ENCODE measurements at regions not wholly inside any gene's neighbourhood (a gene's known extent, or its start where the extent isn't known, plus 50 kb on each side); places are given as distances from the start of the nearest gene placed in this dataset.
A peak's percentile ranks its signal among the peaks of the same experiment; 100 is the strongest.

- Histone ChIP-seq H3K4me3 (ENCODE audit: low read depth, low read length) (no peak overlapping the region), H3K9ac (ENCODE audit: low read depth, low read length) (no peak overlapping the region), H3K27me3 (ENCODE audit: control insufficient read depth, insufficient read depth, low read length) (no peaks in the 10 kb centered on the region), H3K9me3 (ENCODE audit: control insufficient read depth, insufficient read depth, low read length) (no peaks in the 10 kb centered on the region), H3K4me1 (ENCODE audit: control insufficient read depth, insufficient read depth, low read length) (peaks cover 23% of the 10 kb centered on the region), H3K36me3 (ENCODE audit: control insufficient read depth, insufficient read depth, low read length) (no peaks in the 10 kb centered on the region), H3K27ac (ENCODE audit: low read depth, low read length) (no peak overlapping the region)
Observed at GRCh38 chr21:17433730-17434129, 79.1 kb upstream of the CXADR start.

- Histone ChIP-seq H3K36me3 (ENCODE audit: control insufficient read depth, insufficient read depth, low read length) (no peaks in the 10 kb centered on the region), H3K4me3 (ENCODE audit: low read depth, low read length) (no peak overlapping the region), H3K27ac (ENCODE audit: low read depth, low read length) (no peak overlapping the region), H3K9ac (ENCODE audit: low read depth, low read length) (no peak overlapping the region), H3K4me1 (ENCODE audit: control insufficient read depth, insufficient read depth, low read length) (peaks cover 33% of the 10 kb centered on the region), H3K27me3 (ENCODE audit: control insufficient read depth, insufficient read depth, low read length) (no peaks in the 10 kb centered on the region), H3K9me3 (ENCODE audit: control insufficient read depth, insufficient read depth, low read length) (no peaks in the 10 kb centered on the region)
Observed at GRCh38 chr21:17435565-17436543, 77.0 kb upstream of the CXADR start.

DNA sequence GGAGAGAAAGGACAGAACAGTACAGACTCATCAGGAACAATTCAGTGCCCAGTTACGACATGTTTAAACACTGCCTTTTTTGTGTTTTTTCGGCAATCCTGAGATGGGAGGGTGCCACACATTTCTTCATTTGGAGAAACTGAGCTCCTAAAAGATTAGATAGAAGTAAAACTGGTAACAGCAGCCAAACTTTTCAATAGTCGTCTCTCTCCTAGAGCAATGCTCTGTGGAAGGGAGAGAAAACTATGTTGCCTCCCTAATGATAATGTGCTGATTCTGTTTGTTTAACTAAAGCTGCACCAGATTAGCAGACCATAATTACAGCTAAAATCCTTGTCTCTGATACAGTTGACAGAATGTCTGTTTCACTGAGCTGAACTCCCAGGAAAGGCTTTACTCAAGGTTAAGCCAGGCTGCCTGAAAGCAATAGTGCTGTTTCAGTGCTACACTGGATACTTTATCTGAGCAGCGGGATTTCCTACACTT lies 76.2 kb upstream of the CXADR start:
- Histone ChIP-seq H3K4me1 (ENCODE audit: control insufficient read depth, insufficient read depth, low read length) (peaks cover 36% of the 10 kb centered on the region), H3K36me3 (ENCODE audit: control insufficient read depth, insufficient read depth, low read length) (no peaks in the 10 kb centered on the region), H3K9me3 (ENCODE audit: control insufficient read depth, insufficient read depth, low read length) (no peaks in the 10 kb centered on the region), H3K27ac (ENCODE audit: low read depth, low read length) (peak overlapping the region; percentile 20), H3K4me3 (ENCODE audit: low read depth, low read length) (no peak overlapping the region), H3K27me3 (ENCODE audit: control insufficient read depth, insufficient read depth, low read length) (no peaks in the 10 kb centered on the region), H3K9ac (ENCODE audit: low read depth, low read length) (no peak overlapping the region)

DNA sequence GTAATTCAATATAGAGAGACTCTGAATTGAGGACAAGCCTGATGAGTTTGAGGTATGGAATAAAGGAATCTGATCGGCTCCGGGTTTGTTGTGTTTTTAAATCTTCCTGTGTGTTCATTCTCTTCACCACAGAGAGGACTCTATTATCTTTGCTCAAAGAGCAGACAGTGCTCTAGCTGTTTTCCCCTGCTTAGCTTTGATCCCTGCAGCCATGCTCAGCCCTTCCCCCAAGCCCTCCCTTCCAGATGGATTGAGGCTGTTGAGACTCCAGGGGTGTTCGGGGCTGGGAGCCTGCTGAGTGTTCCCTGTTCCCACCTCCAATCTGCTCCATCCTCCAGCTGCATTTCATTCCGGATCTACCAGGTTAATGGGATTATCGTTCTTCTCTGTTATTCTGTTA lies 74.2 kb upstream of the CXADR start:
- Histone ChIP-seq H3K4me1 (ENCODE audit: control insufficient read depth, insufficient read depth, low read length) (peaks cover 39% of the 10 kb centered on the region), H3K36me3 (ENCODE audit: control insufficient read depth, insufficient read depth, low read length) (no peaks in the 10 kb centered on the region), H3K27ac (ENCODE audit: low read depth, low read length) (peak overlapping the region; percentile 70), H3K9ac (ENCODE audit: low read depth, low read length) (no peak overlapping the region), H3K9me3 (ENCODE audit: control insufficient read depth, insufficient read depth, low read length) (no peaks in the 10 kb centered on the region), H3K4me3 (ENCODE audit: low read depth, low read length) (peak overlapping the region; percentile 40; the same call in 1 of the 2 replicates), H3K27me3 (ENCODE audit: control insufficient read depth, insufficient read depth, low read length) (no peaks in the 10 kb centered on the region)

DNA sequence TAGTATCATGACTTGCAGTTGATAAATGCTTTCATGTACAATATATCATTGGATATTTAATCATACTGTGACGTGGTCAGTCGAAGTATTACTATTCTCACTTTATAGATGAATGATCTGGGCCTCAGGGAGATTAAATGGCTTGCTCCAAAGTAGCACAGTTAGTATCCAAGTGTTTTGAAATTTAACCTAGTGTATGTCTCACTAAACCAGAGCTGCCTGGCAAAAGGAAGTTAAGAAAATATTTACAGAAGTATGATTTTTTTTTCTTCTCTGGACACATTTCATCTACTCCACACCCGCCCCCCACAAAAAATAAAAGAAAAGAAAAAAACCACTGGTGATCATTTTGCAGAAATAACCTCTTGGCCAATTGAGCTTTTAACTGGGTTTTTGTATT lies 71.9 kb upstream of the CXADR start:
- H3K36me3 ChIP-seq (ENCODE audit: control insufficient read depth, insufficient read depth, low read length) = no peaks in the 10 kb centered on the region
- H3K9ac ChIP-seq (ENCODE audit: low read depth, low read length) = no peak overlapping the region
- H3K4me3 ChIP-seq (ENCODE audit: low read depth, low read length) = no peak overlapping the region
- no peak overlapping the region for H3K27ac ChIP-seq (ENCODE audit: low read depth, low read length)
- peaks cover 39% of the 10 kb centered on the region for H3K4me1 ChIP-seq (ENCODE audit: control insufficient read depth, insufficient read depth, low read length)
- no peaks in the 10 kb centered on the region for H3K27me3 ChIP-seq (ENCODE audit: control insufficient read depth, insufficient read depth, low read length)
- no peaks in the 10 kb centered on the region for H3K9me3 ChIP-seq (ENCODE audit: control insufficient read depth, insufficient read depth, low read length)

DNA sequence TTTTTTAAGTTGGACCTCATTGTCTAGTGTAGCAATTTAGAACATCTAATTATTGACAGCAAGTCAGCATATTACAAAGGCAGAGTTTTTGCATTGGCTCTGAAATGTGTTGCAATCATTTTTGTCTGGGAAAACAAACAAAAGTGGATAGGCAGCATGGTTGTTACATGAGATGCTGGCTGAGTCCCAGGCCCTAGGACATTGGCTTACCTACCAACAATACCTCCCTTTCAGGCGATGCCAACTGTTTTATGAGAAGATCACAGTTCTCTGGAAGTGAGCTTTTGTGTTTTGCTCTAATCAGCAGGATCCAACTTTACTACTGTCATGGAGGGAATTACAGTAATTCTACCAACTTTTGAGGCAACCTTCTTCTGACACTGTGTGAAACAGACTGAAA lies 71.5 kb upstream of the CXADR start:
- Histone ChIP-seq H3K9ac (ENCODE audit: low read depth, low read length) (no peak overlapping the region), H3K4me3 (ENCODE audit: low read depth, low read length) (no peak overlapping the region), H3K9me3 (ENCODE audit: control insufficient read depth, insufficient read depth, low read length) (no peaks in the 10 kb centered on the region), H3K36me3 (ENCODE audit: control insufficient read depth, insufficient read depth, low read length) (no peaks in the 10 kb centered on the region), H3K27me3 (ENCODE audit: control insufficient read depth, insufficient read depth, low read length) (no peaks in the 10 kb centered on the region), H3K27ac (ENCODE audit: low read depth, low read length) (peak overlapping the region; percentile 37), H3K4me1 (ENCODE audit: control insufficient read depth, insufficient read depth, low read length) (peaks cover 39% of the 10 kb centered on the region)

- Histone ChIP-seq H3K27me3 (ENCODE audit: control insufficient read depth, insufficient read depth, low read length) (no peaks in the 10 kb centered on the region), H3K4me1 (ENCODE audit: control insufficient read depth, insufficient read depth, low read length) (peaks cover 34% of the 10 kb centered on the region), H3K27ac (ENCODE audit: low read depth, low read length) (no peak overlapping the region), H3K36me3 (ENCODE audit: control insufficient read depth, insufficient read depth, low read length) (no peaks in the 10 kb centered on the region), H3K9me3 (ENCODE audit: control insufficient read depth, insufficient read depth, low read length) (no peaks in the 10 kb centered on the region), H3K4me3 (ENCODE audit: low read depth, low read length) (no peak overlapping the region), H3K9ac (ENCODE audit: low read depth, low read length) (no peak overlapping the region)
Observed at GRCh38 chr21:17442165-17442564, 70.7 kb upstream of the CXADR start.

- Histone ChIP-seq H3K27ac (ENCODE audit: low read depth, low read length) (no peak overlapping the region), H3K4me3 (ENCODE audit: low read depth, low read length) (no peak overlapping the region), H3K27me3 (ENCODE audit: control insufficient read depth, insufficient read depth, low read length) (no peaks in the 10 kb centered on the region)
Observed at GRCh38 chr21:17444828-17445227, 68.0 kb upstream of the CXADR start.

GRCh38 chr21:17446737-17447136 lies 66.1 kb upstream of the CXADR start:
- Histone ChIP-seq H3K27ac (ENCODE audit: low read depth, low read length) (no peak overlapping the region), H3K27me3 (ENCODE audit: control insufficient read depth, insufficient read depth, low read length) (no peaks in the 10 kb centered on the region), H3K36me3 (ENCODE audit: control insufficient read depth, insufficient read depth, low read length) (no peaks in the 10 kb centered on the region), H3K4me1 (ENCODE audit: control insufficient read depth, insufficient read depth, low read length) (peaks cover 7% of the 10 kb centered on the region), H3K9ac (ENCODE audit: low read depth, low read length) (no peak overlapping the region), H3K4me3 (ENCODE audit: low read depth, low read length) (no peak overlapping the region), H3K9me3 (ENCODE audit: control insufficient read depth, insufficient read depth, low read length) (no peaks in the 10 kb centered on the region)

More at GRCh38 chr21:17444828-17445227, 68.0 kb upstream of the CXADR start:
- Histone ChIP-seq H3K9ac (ENCODE audit: low read depth, low read length) (no peak overlapping the region), H3K4me1 (ENCODE audit: control insufficient read depth, insufficient read depth, low read length) (peaks cover 13% of the 10 kb centered on the region), H3K9me3 (ENCODE audit: control insufficient read depth, insufficient read depth, low read length) (no peaks in the 10 kb centered on the region), H3K36me3 (ENCODE audit: control insufficient read depth, insufficient read depth, low read length) (no peaks in the 10 kb centered on the region)

- no peaks in the 10 kb centered on the region for H3K27me3 ChIP-seq (ENCODE audit: control insufficient read depth, insufficient read depth, low read length)
- H3K9ac ChIP-seq (ENCODE audit: low read depth, low read length) = no peak overlapping the region
- no peaks in the 10 kb centered on the region for H3K4me1 ChIP-seq (ENCODE audit: control insufficient read depth, insufficient read depth, low read length)
- H3K4me3 ChIP-seq (ENCODE audit: low read depth, low read length) = no peak overlapping the region
- no peaks in the 10 kb centered on the region for H3K9me3 ChIP-seq (ENCODE audit: control insufficient read depth, insufficient read depth, low read length)
- no peak overlapping the region for H3K27ac ChIP-seq (ENCODE audit: low read depth, low read length)
- H3K36me3 ChIP-seq (ENCODE audit: control insufficient read depth, insufficient read depth, low read length) = no peaks in the 10 kb centered on the region
Observed at GRCh38 chr21:17449701-17450100, 63.1 kb upstream of the CXADR start.

DNA sequence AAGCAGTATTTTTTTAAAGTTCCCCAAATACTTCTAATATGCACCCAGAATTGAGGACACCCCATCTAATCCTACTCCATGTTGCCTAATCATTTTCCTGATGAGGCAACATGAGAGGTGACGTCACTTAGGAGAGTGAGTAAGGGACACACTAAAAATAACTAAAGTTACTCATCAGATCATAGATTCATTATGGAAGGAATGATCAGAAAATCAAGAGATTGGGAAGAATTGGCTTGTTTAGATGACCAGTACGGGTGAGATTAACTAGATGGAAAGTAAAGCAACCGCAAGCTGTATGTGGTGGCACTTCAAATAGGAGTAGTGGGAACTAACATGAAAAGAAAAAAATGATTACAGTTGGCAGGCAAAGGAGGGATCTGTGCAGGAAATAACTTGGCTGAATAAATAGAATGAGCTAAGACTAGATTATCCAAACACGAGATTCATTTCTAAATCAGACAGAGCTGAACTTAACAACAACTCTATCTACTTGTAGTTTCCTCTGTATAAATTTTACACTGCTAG lies 61.4 kb upstream of the CXADR start:
- Histone ChIP-seq H3K27ac (ENCODE audit: low read depth, low read length) (no peak overlapping the region), H3K4me1 (ENCODE audit: control insufficient read depth, insufficient read depth, low read length) (no peaks in the 10 kb centered on the region), H3K27me3 (ENCODE audit: control insufficient read depth, insufficient read depth, low read length) (no peaks in the 10 kb centered on the region), H3K4me3 (ENCODE audit: low read depth, low read length) (no peak overlapping the region), H3K9me3 (ENCODE audit: control insufficient read depth, insufficient read depth, low read length) (no peaks in the 10 kb centered on the region), H3K9ac (ENCODE audit: low read depth, low read length) (no peak overlapping the region), H3K36me3 (ENCODE audit: control insufficient read depth, insufficient read depth, low read length) (no peaks in the 10 kb centered on the region)
